HG03457 (cell line): ENCODE measurements at regions not wholly inside any gene's neighbourhood (a gene's known extent, or its start where the extent isn't known, plus 50 kb on each side); places are given as distances from the start of the nearest gene placed in this dataset.
"Not testable (repeated sequence)": the region's sequence is repeated elsewhere in the genome, so short reads cannot be mapped to it uniquely, and the experiment has no call there.

Experiments
- ATAC-seq: cut with Tn5 transposase; IDR thresholded peaks from one replicate; pipeline ENCODE4 v1.9.1; 2021; ENCODE audit warnings: moderate number of reproducible peaks; ENCODE audit not compliant: unreplicated experiment

- not testable (repeated sequence) for ATAC-seq
Observed at GRCh38 chr4:67412153-67412712, 133.1 kb downstream of the CENPC start.

- ATAC-seq, result no peak
Observed at GRCh38 chr4:67403342-67403741, 142.0 kb downstream of the CENPC start.

GRCh38 chr4:67401902-67402301, 143.4 kb downstream of the CENPC start:
- no peak for ATAC-seq

- no peak for ATAC-seq
Observed at GRCh38 chr4:67397931-67398330, 147.4 kb downstream of the CENPC start.

- ATAC-seq, result no peak
Observed at GRCh38 chr4:67397031-67397430, 148.3 kb downstream of the CENPC start.

GRCh38 chr4:67396008-67396407, 149.3 kb downstream of the CENPC start:
- ATAC-seq, result no peak

GRCh38 chr4:67394879-67395278, 150.4 kb downstream of the CENPC start:
- ATAC-seq, result no peak

- no peak for ATAC-seq
Observed at GRCh38 chr4:67393699-67394281, 151.5 kb downstream of the CENPC start.

GRCh38 chr4:67393007-67393406, 152.3 kb downstream of the CENPC start:
- ATAC-seq, result no peak

- not testable (repeated sequence) for ATAC-seq
Observed at GRCh38 chr4:67381406-67381804, 163.9 kb downstream of the CENPC start.

- not testable (repeated sequence) for ATAC-seq
Observed at GRCh38 chr4:67380702-67381405, 164.4 kb downstream of the CENPC start.

- no peak for ATAC-seq
Observed at GRCh38 chr4:67380154-67380553, 165.1 kb downstream of the CENPC start.

GRCh38 chr4:67375291-67375690, 170.0 kb downstream of the CENPC start:
- no peak for ATAC-seq

GRCh38 chr4:67371615-67372014, 173.7 kb downstream of the CENPC start:
- no peak for ATAC-seq

- ATAC-seq, result no peak
Observed at GRCh38 chr4:67366311-67366861, 178.9 kb downstream of the CENPC start.

- no peak for ATAC-seq
Observed at GRCh38 chr4:67365661-67366245, 179.6 kb downstream of the CENPC start.

GRCh38 chr4:67355806-67356205, 189.5 kb downstream of the CENPC start:
- ATAC-seq, result no peak

GRCh38 chr4:67346654-67347053, 198.6 kb downstream of the CENPC start:
- no peak for ATAC-seq

GRCh38 chr4:67344594-67345380, 200.5 kb downstream of the CENPC start:
- no peak for ATAC-seq

GRCh38 chr4:67343199-67343598, 202.1 kb downstream of the CENPC start:
- no peak for ATAC-seq

- no peak for ATAC-seq
Observed at GRCh38 chr4:67342291-67342690, 203.0 kb downstream of the CENPC start.
